WTC11 (cell line): ENCODE measurements at regions not wholly inside any gene's neighbourhood (a gene's known extent, or its start where the extent isn't known, plus 50 kb on each side); places are given as distances from the start of the nearest gene placed in this dataset.

ENCODE experiments used
- ATF2 ChIP-seq: sonication (generic); formaldehyde crosslinking; IDR thresholded peaks from 2 replicates; pipeline ENCODE4 v1.8.1; 2022; ENCODE audit warnings: low read depth, missing genetic modification reagents, borderline replicate concordance
- ERG ChIP-seq: fragments of 250-450 bp; sonication (Bioruptor Pico); IDR thresholded peaks from 2 replicates; pipeline ENCODE4 v1.8.0; 2021; ENCODE audit warnings: mild to moderate bottlenecking
- FOXK1 ChIP-seq: sonication (generic); formaldehyde crosslinking; IDR thresholded peaks from 2 replicates; pipeline ENCODE4 v1.8.0; 2022; ENCODE audit warnings: mild to moderate bottlenecking, moderate library complexity, missing genetic modification reagents
- JUN ChIP-seq: sonication (generic); formaldehyde crosslinking; IDR thresholded peaks from 2 replicates; pipeline ENCODE4 v1.8.0; 2023; ENCODE audit warnings: mild to moderate bottlenecking, missing genetic modification reagents
- KAT7 ChIP-seq: sonication (generic); formaldehyde crosslinking; IDR thresholded peaks from 2 replicates; pipeline ENCODE4 v1.8.1; 2023; ENCODE audit warnings: missing genetic modification reagents, mild to moderate bottlenecking, borderline replicate concordance
- TF ChIP-seq, protein P1 (sequence below): fragments of 200-600 bp; IDR thresholded peaks from 2 replicates; pipeline ENCODE4 v1.8.0; 2022; ENCODE audit warnings: antibody characterized with exemption
- TF ChIP-seq, protein P2 (sequence below): sonication (generic); formaldehyde crosslinking; IDR thresholded peaks from 2 replicates; pipeline ENCODE4 v1.8.0; 2022; ENCODE audit warnings: mild to moderate bottlenecking, missing genetic modification reagents
- TF ChIP-seq, protein P3 (sequence below): sonication (generic); formaldehyde crosslinking; IDR thresholded peaks from 2 replicates; pipeline ENCODE4 v1.8.1; 2023; ENCODE audit warnings: mild to moderate bottlenecking, moderate library complexity, missing genetic modification reagents

GRCh38 chr5:100723229-100723628 lies 179.9 kb downstream of the ST8SIA4 start:
- TF ChIP-seq, protein P1, sequence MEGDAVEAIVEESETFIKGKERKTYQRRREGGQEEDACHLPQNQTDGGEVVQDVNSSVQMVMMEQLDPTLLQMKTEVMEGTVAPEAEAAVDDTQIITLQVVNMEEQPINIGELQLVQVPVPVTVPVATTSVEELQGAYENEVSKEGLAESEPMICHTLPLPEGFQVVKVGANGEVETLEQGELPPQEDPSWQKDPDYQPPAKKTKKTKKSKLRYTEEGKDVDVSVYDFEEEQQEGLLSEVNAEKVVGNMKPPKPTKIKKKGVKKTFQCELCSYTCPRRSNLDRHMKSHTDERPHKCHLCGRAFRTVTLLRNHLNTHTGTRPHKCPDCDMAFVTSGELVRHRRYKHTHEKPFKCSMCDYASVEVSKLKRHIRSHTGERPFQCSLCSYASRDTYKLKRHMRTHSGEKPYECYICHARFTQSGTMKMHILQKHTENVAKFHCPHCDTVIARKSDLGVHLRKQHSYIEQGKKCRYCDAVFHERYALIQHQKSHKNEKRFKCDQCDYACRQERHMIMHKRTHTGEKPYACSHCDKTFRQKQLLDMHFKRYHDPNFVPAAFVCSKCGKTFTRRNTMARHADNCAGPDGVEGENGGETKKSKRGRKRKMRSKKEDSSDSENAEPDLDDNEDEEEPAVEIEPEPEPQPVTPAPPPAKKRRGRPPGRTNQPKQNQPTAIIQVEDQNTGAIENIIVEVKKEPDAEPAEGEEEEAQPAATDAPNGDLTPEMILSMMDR, result no peak
- TF ChIP-seq ERG (CRISPR knock-in tag), result no peak
- TF ChIP-seq, protein P2, sequence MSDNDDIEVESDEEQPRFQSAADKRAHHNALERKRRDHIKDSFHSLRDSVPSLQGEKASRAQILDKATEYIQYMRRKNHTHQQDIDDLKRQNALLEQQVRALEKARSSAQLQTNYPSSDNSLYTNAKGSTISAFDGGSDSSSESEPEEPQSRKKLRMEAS (CRISPR knock-in tag), result no peak
- no peak for TF ChIP-seq KAT7 (CRISPR knock-in tag)
- TF ChIP-seq FOXK1, result no peak
- no peak for TF ChIP-seq ATF2 (CRISPR knock-in tag)
- TF ChIP-seq, protein P3, sequence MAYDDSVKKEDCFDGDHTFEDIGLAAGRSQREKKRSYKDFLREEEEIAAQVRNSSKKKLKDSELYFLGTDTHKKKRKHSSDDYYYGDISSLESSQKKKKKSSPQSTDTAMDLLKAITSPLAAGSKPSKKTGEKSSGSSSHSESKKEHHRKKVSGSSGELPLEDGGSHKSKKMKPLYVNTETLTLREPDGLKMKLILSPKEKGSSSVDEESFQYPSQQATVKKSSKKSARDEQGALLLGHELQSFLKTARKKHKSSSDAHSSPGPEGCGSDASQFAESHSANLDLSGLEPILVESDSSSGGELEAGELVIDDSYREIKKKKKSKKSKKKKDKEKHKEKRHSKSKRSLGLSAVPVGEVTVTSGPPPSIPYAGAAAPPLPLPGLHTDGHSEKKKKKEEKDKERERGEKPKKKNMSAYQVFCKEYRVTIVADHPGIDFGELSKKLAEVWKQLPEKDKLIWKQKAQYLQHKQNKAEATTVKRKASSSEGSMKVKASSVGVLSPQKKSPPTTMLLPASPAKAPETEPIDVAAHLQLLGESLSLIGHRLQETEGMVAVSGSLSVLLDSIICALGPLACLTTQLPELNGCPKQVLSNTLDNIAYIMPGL (CRISPR knock-in tag), result no peak
- TF ChIP-seq JUN (CRISPR knock-in tag), result no peak
